HL-60 (cell line): ENCODE measurements at regions not wholly inside any gene's neighbourhood (a gene's known extent, or its start where the extent isn't known, plus 50 kb on each side); places are given as distances from the start of the nearest gene placed in this dataset.

Experiments
- DNase-seq, 2 experiments: peaks; one replicate each; pipeline ENCODE4 v3.0.0-alpha.2; 2010 to 2020; ENCODE audit warnings: low read depth in 1 of 2, low spot score in 1 of 2
- H3K27ac ChIP-seq: fragments of 250-450 bp; sonication (Bioruptor Pico); replicated peaks from 2 replicates; pipeline ENCODE4 v1.5.1; 2020; ENCODE audit warnings: mild to moderate bottlenecking, moderate library complexity
- H3K27me3 ChIP-seq: fragments of 250-450 bp; sonication (Bioruptor Pico); 2 replicates; pipeline ENCODE4 v1.5.1; 2021; ENCODE audit warnings: mild to moderate bottlenecking, moderate library complexity; ENCODE audit not compliant: insufficient read depth, poor library complexity, severe bottlenecking
- H3K4me3 ChIP-seq: replicated peaks from 2 replicates; pipeline ENCODE4 v1.5.1; 2011; ENCODE audit warnings: mild to moderate bottlenecking, control low read depth, low read length; ENCODE audit not compliant: insufficient read depth
- GABPA ChIP-seq: IDR thresholded peaks from 2 replicates; pipeline ENCODE4 v1.6.1; 2012; ENCODE audit warnings: low read depth
- POLR2AphosphoS5 ChIP-seq: IDR thresholded peaks from 2 replicates; pipeline ENCODE4 v1.6.1; 2012; ENCODE audit warnings: low read depth
- SPI1 ChIP-seq: IDR thresholded peaks from 2 replicates; pipeline ENCODE4 v1.6.1; 2012; ENCODE audit warnings: low read depth, mild to moderate bottlenecking, borderline replicate concordance
- TF ChIP-seq, protein P1 (sequence below): IDR thresholded peaks from 2 replicates; pipeline ENCODE4 v1.6.1; 2012; ENCODE audit warnings: low read depth; ENCODE audit not compliant: insufficient replicate concordance
- TF ChIP-seq, protein P2 (sequence below): IDR thresholded peaks from one replicate; pipeline ENCODE4 v1.5.1; 2011; ENCODE audit warnings: low read length, control low read depth, inconsistent platforms; ENCODE audit not compliant: insufficient read depth

DNA sequence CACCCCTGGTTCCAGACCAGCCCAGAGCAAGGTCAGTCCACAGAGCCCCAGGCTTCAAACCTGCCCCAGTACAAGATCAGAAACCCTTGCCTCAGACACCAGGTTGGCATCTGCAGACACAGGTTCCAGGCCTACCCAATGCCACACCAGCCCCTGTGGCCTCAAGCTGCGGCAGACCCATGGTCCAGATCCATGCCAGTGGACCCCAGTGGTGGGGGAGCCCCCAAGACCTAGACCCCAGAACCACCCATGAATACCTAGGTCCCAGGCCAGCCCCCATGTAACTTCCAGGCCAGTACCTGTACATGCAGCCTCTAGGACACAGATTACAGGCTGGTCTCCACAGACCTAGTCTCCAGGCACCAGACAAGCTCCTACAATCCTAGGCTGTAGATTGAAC lies 1019.3 kb downstream of the JRKL start:
- no peak overlapping the region for H3K4me3 ChIP-seq
- H3K27ac ChIP-seq = no peak overlapping the region
- H3K27me3 ChIP-seq = no peaks in the 10 kb centered on the region
- no peak for TF ChIP-seq POLR2AphosphoS5
- TF ChIP-seq, protein P1, sequence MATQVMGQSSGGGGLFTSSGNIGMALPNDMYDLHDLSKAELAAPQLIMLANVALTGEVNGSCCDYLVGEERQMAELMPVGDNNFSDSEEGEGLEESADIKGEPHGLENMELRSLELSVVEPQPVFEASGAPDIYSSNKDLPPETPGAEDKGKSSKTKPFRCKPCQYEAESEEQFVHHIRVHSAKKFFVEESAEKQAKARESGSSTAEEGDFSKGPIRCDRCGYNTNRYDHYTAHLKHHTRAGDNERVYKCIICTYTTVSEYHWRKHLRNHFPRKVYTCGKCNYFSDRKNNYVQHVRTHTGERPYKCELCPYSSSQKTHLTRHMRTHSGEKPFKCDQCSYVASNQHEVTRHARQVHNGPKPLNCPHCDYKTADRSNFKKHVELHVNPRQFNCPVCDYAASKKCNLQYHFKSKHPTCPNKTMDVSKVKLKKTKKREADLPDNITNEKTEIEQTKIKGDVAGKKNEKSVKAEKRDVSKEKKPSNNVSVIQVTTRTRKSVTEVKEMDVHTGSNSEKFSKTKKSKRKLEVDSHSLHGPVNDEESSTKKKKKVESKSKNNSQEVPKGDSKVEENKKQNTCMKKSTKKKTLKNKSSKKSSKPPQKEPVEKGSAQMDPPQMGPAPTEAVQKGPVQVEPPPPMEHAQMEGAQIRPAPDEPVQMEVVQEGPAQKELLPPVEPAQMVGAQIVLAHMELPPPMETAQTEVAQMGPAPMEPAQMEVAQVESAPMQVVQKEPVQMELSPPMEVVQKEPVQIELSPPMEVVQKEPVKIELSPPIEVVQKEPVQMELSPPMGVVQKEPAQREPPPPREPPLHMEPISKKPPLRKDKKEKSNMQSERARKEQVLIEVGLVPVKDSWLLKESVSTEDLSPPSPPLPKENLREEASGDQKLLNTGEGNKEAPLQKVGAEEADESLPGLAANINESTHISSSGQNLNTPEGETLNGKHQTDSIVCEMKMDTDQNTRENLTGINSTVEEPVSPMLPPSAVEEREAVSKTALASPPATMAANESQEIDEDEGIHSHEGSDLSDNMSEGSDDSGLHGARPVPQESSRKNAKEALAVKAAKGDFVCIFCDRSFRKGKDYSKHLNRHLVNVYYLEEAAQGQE = no peak
- TF ChIP-seq, protein P2, sequence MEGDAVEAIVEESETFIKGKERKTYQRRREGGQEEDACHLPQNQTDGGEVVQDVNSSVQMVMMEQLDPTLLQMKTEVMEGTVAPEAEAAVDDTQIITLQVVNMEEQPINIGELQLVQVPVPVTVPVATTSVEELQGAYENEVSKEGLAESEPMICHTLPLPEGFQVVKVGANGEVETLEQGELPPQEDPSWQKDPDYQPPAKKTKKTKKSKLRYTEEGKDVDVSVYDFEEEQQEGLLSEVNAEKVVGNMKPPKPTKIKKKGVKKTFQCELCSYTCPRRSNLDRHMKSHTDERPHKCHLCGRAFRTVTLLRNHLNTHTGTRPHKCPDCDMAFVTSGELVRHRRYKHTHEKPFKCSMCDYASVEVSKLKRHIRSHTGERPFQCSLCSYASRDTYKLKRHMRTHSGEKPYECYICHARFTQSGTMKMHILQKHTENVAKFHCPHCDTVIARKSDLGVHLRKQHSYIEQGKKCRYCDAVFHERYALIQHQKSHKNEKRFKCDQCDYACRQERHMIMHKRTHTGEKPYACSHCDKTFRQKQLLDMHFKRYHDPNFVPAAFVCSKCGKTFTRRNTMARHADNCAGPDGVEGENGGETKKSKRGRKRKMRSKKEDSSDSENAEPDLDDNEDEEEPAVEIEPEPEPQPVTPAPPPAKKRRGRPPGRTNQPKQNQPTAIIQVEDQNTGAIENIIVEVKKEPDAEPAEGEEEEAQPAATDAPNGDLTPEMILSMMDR = no peak
- TF ChIP-seq GABPA = no peak
- TF ChIP-seq SPI1 = no peak
- DNase-seq = no peak

DNA sequence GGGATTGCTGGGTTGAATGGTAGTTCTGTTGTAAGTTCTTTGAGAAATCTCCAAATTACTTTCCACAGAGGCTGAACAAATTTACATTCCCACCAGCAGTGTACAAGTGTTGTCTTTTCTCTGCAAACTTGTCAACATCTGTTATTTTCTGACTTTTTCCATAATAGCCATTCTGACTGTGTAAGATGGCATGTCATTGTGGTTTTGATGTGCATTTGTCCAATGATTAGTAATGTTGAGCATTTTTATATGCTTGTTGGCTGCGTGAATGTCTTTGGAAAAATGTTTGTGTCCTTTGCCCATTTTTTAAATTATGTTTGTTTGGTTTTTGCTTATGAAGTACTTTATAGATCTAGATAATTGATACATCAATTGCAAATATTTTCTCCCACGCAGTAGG lies 1025.0 kb downstream of the JRKL start:
- Histone ChIP-seq H3K27me3 (no peaks in the 10 kb centered on the region), H3K27ac (no peak overlapping the region), H3K4me3 (no peak overlapping the region)
- no peak for DNase-seq
- no peak for TF ChIP-seq POLR2AphosphoS5
- no peak for TF ChIP-seq SPI1
- TF ChIP-seq, protein P2 = no peak
- TF ChIP-seq, protein P1 = no peak
- no peak for TF ChIP-seq GABPA

DNA sequence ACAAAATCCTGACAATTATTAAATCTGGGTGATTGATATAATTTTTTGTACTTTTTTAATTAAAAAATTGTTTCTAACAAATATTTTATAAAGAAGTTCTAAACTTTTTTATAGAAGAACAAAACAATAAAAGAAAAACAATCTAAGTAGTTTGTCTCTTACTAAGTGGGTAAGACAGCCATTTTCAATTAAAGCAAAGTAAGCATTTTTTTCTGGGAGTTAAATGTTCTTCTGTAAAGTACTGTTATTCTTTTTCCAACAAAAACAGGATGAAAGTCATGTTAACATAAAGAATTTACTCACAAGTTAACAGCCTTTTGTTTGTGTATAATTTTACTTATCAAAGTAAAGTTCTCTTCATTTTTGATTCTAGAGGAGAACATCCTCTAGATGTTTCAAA lies 1029.9 kb downstream of the JRKL start:
- no peak for TF ChIP-seq POLR2AphosphoS5
- DNase-seq = no peak
- Histone ChIP-seq H3K27ac (no peak overlapping the region), H3K27me3 (no peaks in the 10 kb centered on the region), H3K4me3 (no peak overlapping the region)

DNA sequence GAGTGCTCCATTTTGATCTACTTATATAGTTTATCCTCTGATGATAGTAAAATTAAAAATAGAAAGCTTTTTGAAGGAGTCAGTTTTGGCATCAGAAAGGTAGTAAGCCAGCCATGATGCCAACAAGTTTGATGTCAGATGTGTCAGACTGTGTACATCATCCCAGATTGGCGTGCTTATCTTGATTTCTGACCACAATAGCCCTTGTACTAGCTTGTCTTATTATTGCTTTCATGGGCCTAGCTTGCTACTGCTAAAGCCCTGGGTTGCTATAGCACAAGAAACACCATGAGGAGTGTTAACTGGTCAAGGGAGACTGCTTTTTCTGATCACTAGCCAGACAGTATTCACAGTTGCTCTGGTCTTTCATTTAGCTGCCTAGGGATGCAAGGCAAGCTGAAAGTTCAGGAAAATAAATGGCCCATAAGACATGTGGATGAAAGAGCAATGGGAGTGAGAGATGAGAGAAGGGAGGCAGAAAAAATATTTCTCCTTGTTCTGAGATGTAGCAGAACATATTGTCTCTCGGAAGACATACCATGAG lies 1038.5 kb downstream of the JRKL start:
- Histone ChIP-seq H3K27me3 (no peaks in the 10 kb centered on the region), H3K27ac (no peak overlapping the region), H3K4me3 (no peak overlapping the region)
- no peak for TF ChIP-seq GABPA
- DNase-seq = no peak

DNA sequence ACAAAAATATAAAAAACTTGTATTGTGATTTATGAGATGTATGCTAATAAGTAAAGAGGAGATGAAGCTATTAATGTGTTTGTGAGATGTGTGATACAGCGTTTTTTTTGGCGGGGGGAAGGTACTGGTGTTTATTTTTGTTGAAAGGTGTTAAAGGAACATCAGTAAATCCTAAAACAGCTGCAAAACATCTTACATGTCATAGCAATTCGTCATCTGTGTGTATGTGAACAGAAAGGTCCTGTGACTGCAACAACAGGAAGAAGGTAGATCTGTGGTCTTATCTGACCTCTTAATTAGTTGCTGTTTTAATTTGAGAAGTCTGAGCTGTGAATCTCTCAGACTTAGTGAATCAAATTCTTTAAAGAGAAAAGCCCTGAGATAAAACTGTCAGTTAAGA lies 1041.1 kb downstream of the JRKL start:
- no peaks in the 10 kb centered on the region for H3K27me3 ChIP-seq
- no peak overlapping the region for H3K4me3 ChIP-seq
- TF ChIP-seq GABPA (no peak), SPI1 (no peak), POLR2AphosphoS5 (no peak)
- TF ChIP-seq, protein P2 = no peak
- TF ChIP-seq, protein P1 = no peak
- no peak for DNase-seq
- no peak overlapping the region for H3K27ac ChIP-seq
